NCI-H524 (cell line): ENCODE measurements at regions not wholly inside any gene's neighbourhood (a gene's known extent, or its start where the extent isn't known, plus 50 kb on each side); places are given as distances from the start of the nearest gene placed in this dataset.

Experiments
- DNase-seq, 2 experiments: peaks; one replicate each; lab custom pipeline; 2025; lab: John Stamatoyannopoulos, UW

GRCh38 chr1:73644198-73644597 is 553.8 kb downstream of the LRRIQ3 start:
- no peak for DNase-seq

GRCh38 chr1:73639494-73639893 is 558.5 kb downstream of the LRRIQ3 start:
- no peak for DNase-seq

GRCh38 chr1:73637264-73637663 is 560.7 kb downstream of the LRRIQ3 start:
- no peak for DNase-seq

GRCh38 chr1:73635021-73635420 is 563.0 kb downstream of the LRRIQ3 start:
- DNase-seq = no peak

- peak in 1 of 2 experiments; percentile 15 for DNase-seq
Measured at GRCh38 chr1:73627723-73628122, 570.3 kb downstream of the LRRIQ3 start.

- DNase-seq = no peak
Measured at GRCh38 chr1:73626326-73626725, 571.6 kb downstream of the LRRIQ3 start.

GRCh38 chr1:73623946-73624345 is 574.0 kb downstream of the LRRIQ3 start:
- no peak for DNase-seq

- DNase-seq = no peak
Measured at GRCh38 chr1:73617145-73617544, 580.8 kb downstream of the LRRIQ3 start.

- no peak for DNase-seq
Measured at GRCh38 chr1:73611681-73612080, 586.3 kb downstream of the LRRIQ3 start.

- DNase-seq = no peak
Measured at GRCh38 chr1:73604739-73605138, 593.2 kb downstream of the LRRIQ3 start.

- no peak for DNase-seq
Measured at GRCh38 chr1:73604211-73604610, 593.8 kb downstream of the LRRIQ3 start.

GRCh38 chr1:73593804-73594203 is 604.2 kb downstream of the LRRIQ3 start:
- DNase-seq = no peak

GRCh38 chr1:73593364-73593763 is 604.6 kb downstream of the LRRIQ3 start:
- no peak for DNase-seq

GRCh38 chr1:73587080-73587479 is 610.9 kb downstream of the LRRIQ3 start:
- no peak for DNase-seq

GRCh38 chr1:73577206-73577605 is 620.8 kb downstream of the LRRIQ3 start:
- DNase-seq = no peak

- no peak for DNase-seq
Measured at GRCh38 chr1:73576083-73576482, 621.9 kb downstream of the LRRIQ3 start.

- DNase-seq = no peak
Measured at GRCh38 chr1:73564294-73564693, 633.7 kb downstream of the LRRIQ3 start.

GRCh38 chr1:73556270-73556669 is 641.7 kb downstream of the LRRIQ3 start:
- no peak for DNase-seq

- no peak for DNase-seq
Measured at GRCh38 chr1:73537400-73537799, 660.6 kb downstream of the LRRIQ3 start.

GRCh38 chr1:73517603-73518191 is 680.3 kb downstream of the LRRIQ3 start:
- DNase-seq = peak; percentile 81 to 91

GRCh38 chr1:73516451-73516850 is 681.5 kb downstream of the LRRIQ3 start:
- no peak for DNase-seq

- no peak for DNase-seq
Measured at GRCh38 chr1:73511038-73511437, 686.9 kb downstream of the LRRIQ3 start.

- no peak for DNase-seq
Measured at GRCh38 chr1:73500154-73500553, 697.8 kb downstream of the LRRIQ3 start.

- DNase-seq = no peak
Measured at GRCh38 chr1:73499671-73500070, 698.3 kb downstream of the LRRIQ3 start.

GRCh38 chr1:73491621-73492020 is 706.4 kb downstream of the LRRIQ3 start:
- no peak for DNase-seq
